Renal cortex interstitium (tissue), 11 donors: ENCODE measurements at regions not wholly inside any gene's neighbourhood (a gene's known extent, or its start where the extent isn't known, plus 50 kb on each side); places are given as distances from the start of the nearest gene placed in this dataset.

Experiments used
- DNase-seq, 11 donors: peaks; one replicate each; pipeline ENCODE4 v3.0.0-alpha.2; 2013; ENCODE audit warnings: low read depth in 9 of 11, low spot score in 4 of 11; ENCODE audit errors: extremely low read depth in 1 of 11

DNA sequence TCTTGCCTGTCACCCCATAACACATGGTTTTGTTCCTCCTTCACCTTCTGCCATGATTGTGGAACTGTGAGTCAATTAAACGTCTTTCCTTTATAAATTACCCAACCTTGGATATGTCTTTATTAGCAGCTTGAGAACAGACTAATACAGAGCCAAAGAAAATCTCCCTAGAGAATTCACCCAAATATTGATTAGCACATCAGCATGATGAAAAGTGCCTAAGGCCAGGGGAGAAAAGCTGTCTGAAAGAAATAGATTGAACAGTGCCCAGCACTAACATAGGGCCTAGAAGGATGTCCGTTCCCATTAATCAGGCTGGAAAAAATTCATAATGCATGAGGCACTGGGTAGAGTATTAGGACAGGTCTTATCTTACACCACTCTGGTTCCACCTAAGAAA is 111.9 kb upstream of the CALN1 start:
- DNase-seq = no peak

DNA sequence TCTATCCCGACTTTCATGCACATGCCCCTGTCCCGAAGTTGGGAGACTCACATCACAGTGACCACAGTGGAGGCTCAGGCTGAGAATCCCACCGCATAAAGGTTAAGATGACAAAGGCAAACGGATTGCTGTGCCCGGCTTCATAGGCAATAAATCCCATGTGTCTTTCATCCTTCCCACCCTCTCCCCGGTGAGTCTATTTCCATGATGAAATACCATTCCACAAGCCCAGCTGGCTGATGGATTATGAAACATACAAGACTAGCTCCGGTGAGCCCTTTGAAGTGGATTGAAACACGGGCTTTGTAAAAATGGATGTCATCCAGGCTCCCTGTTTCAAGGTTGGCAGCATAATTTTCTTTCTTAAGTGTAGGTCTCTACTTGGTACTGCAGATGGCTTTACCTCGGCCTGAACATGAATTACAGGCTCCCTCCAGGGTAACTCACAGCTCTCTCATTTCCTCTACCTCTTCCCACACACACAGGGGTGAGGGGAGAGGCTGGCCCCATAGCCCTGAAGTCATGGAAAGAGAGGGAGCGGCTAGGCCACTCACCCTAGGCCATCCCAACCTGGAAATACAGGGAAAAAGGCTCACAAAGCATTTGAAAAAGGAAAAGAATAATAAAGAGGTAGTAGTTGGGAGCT is 92.0 kb upstream of the CALN1 start:
- DNase-seq = peak in 1 of 11 donors; percentile 5

DNA sequence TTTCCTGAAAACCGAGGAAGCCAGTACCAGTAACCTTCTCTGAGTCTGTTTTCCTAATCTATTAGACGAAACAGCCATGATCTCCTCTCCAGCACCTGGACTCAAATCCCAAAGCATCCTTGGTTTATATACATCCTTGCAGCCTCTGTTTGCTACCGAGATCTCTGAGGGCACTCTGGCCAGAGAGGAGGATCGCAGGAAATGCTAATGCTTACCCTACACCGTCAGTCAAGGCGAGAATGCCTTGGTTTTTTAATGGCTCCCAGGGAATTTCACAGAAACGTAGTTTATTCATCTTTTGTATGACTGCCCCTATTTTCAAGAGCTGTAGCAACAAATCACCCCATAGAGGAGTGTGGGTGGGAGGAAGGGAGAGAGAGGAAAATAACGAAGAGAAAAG is 91.5 kb upstream of the CALN1 start:
- no peak for DNase-seq

DNA sequence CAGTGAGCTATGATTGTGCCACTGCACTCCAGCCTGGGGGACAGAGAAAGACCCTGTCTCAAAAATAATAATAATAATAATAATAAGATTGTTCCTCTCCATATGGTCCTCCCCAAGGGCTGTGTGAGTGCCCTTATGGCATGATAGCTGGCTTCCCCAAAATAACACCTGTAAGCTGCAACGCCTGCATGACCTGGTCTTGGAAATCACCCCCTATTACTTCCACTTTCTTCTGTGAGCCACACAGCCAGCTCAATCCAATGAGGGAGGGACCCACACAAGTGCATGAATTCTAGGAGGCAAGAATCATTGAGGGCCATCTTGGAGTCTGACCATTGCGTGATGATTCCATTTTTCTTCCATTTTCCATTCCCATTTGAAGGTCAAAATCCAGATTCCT is 82.7 kb upstream of the CALN1 start:
- no peak for DNase-seq

DNA sequence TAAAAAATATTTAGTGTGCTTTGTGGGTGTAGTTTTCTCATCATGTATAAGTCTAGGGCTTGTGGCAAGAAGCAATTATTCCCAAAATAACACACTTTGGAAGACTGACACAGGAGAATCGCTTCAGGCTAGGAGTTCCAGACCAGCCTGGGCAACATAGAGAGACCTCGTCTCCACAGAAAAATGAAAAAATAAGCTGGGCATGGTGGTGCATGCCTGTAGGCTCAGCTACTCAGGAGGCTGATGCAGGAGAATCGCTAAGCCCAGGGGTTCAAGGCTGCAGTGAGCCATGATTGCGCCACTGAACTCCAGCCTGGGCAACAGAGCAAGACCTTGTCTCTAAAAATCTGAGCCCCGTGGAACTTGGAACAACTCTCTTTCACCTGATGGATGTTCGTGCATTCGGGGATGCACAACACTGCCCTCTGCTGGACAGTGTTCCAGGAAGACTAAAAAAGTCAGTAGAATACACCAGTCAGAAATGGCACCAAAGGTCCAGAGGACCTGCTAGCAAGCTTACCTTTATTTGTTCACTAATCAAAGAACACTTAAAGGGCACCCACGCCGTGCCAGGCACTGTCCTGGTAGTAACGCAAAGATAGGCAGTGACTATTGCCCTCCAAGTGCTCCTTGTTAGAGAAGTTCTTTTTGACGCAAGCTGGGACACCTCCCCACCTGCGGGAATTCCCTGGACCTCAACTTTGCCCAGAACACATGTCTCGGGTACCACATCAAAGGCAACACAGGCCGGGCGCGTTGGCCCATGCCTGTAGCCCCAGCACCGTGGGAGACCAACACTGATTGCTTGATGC is 81.9 kb upstream of the CALN1 start:
- DNase-seq = peak; percentile 30 to 68 (median 52)

DNA sequence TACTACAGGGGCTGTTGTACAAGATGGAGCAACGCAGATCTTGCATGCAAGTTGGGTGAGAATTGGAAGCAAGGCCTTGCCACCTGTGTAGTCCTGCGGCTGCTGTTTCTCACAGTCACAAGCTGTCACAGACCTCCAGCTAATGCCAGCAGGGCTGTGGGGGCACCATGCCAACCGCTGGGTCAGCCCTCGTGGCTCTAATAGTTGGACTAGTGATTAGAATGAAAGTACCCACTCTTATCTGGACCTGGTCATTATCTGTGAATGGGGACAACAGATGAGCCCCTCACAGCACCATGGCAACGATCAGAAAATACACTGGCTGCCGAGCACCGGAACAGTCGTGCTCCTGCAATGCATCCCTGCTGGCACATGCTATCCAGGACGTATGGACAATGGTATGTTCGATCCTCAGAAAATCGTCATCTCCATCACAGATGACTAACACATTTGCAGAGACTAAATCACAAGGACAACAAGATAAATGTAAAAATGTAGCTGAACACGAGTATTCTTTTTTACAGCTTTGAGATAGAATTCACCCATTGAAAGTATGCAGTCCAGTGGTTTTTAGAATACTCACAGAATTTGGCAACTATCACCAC is 80.4 kb upstream of the CALN1 start:
- no peak for DNase-seq

DNA sequence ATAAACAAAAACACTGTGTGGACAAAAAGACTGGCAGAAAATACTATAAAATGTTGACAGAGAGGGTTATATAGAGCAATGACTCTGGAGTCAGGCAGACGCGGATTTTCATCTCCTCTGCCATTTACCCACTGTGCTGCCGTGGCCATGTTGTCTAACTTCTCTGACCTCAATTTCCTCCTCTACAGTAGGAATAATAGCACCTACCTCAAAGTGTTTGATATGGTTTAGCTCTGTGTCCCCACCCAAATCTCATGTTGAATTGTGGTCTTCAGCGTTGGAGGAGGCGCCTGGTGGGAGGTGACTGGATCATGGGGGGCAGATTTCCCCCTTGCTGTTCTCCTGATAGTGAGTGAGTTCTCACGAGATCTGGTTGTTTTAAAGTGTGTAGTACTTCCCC is 78.2 kb upstream of the CALN1 start:
- DNase-seq = no peak

DNA sequence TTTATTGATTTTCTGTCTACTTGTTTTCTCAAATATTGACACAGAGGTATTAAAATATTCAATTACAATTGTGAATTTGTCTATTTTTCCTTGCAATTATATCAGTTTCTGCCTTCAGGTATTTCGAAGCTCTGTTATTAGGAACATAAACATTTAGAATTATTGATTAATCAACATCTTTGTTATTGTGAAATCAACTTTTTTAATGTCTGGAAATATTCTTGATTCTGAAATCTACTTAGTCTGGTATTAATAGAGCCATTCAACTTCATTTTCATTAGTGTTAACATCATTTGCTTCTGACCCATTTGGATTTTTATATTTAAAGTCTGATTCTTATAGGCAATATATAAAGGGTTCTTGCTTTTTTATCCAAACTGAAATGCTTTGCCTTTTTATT is 69.8 kb upstream of the CALN1 start:
- no peak for DNase-seq

DNA sequence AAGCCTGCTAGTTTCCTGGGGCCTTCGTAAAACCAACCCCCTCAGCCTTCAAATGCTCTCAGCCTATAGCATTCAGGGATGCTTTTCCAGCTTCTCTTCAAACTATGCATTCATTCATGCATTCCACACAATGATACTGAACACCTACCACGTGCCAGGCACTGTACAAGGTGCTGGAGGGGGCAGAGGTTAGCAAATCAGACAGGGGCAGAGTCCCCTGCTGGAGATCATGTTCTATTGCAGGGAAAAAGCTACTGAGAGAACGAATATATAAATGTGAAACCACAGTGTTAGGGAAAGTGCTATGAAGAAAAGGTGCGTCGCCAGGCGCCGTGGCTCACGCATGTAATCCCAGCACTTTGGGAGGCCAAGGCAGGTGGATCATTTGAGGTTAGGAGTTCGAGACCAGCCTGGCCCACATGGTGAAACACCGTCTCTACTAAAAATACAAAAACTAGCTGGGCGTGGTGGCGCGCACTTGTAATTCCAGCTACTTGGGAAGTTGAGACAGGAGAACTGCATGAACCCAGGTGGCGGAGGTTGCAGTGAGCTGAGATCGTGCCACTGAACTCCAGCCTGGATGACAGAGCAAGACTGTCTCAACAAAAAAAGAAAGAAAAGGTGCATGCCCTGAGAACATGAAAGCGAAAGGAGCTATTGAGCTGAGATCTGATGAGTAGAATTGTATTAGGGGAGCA is 64.6 kb upstream of the CALN1 start:
- no peak for DNase-seq

DNA sequence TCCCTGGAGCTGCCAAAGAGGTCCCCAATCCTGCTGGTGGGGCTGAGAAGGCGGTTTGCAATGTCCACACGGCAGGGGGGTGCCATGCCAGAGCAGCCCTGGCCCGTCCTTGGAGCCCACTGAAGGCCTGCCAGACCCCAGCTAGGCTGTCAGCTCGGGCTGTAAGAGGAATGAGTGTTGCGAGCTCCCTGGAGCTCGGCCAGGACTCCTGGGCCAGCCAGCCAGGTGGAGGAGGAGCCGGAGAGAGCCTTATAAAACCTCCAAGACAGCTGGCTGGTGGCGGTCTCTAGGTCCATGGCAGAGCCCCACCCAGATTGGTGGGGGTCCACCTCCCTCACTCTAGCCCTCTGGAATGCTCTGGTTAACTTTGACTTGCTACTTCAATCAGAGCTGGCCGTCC is 55.1 kb upstream of the CALN1 start:
- DNase-seq = no peak

DNA sequence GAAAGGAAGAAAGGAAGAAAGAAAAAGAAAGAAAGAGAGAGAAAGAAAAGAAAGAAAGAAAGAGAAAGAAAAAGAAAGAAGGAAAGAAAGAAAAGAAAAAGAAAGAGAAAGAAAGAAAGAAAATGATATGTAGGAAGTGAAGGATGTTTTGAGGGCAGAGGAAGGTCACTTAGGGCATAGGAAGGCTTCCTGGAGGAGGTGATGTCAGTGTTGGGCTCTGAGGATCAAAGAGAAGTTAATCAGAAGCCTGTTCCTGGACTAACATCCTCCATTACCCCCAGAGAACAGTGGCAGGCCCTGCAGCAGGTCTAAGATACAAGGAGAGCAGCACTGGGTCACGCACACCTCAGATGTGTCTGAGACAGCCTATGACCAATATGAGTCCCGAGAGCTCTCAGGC is 54.7 kb upstream of the CALN1 start:
- no peak for DNase-seq

DNA sequence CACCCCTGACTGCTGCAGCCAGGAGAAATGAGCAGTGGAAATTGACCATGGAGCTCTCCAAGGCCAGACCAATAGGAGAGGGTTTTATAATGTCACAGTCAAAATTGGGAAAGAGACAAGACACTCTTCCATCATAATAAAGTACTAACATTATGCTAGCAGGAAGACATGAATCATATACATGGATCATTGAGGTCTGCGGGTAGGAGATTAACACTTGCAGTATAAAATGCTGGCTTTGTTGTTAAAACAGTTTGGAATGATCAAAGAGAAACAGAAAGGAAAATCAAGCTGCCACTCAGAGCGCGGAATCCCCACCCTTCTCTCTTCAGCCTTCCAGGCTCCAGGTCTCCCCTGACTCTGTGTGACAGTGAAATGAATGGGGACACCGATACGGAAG is 53.4 kb upstream of the CALN1 start:
- DNase-seq = no peak

DNA sequence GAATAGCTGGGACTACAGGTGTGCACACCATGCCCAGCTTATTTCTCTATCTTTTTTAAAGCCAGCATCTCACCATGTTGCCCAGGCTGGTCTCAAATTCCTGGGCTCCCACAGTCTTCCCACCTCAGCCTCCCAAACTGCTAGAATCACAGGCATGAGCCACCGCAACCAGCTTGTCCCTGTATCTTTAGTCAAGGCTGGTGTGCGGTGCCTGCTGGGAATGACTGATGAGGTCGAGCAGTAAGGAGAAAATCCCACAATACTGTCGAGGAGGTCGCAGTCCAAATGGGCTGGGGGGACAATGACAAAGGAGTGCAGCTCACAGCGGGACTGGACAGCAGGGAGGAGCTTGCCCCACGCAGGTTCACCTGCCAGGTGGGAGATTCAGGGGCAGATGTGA is 50.2 kb upstream of the CALN1 start:
- DNase-seq = no peak
